ENCODE measurements at regions not wholly inside any gene's neighbourhood (a gene's known extent, or its start where the extent isn't known, plus 50 kb on each side); places are given as distances from the start of the nearest gene placed in this dataset.

DNA sequence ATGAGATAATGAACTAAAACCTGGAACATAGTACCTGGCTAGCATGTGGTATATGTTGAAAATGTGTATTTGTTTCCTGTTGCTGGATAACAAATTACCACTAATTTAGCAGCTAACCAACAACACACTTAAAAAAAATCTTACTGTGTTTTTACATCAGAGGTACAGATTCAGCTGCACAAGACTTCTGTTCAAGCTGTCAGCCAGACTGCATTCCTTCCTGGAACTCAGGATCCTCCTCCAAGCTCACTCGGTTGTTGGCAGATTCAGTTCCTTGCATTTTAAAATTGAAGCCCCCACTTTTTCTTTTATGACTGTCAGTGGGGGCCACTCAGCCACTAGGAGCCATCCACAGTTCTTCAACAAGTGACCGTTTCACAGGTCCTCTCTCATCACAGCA, 246.9 kb upstream of the DACH1 start:
- TF ChIP-seq, protein P1, sequence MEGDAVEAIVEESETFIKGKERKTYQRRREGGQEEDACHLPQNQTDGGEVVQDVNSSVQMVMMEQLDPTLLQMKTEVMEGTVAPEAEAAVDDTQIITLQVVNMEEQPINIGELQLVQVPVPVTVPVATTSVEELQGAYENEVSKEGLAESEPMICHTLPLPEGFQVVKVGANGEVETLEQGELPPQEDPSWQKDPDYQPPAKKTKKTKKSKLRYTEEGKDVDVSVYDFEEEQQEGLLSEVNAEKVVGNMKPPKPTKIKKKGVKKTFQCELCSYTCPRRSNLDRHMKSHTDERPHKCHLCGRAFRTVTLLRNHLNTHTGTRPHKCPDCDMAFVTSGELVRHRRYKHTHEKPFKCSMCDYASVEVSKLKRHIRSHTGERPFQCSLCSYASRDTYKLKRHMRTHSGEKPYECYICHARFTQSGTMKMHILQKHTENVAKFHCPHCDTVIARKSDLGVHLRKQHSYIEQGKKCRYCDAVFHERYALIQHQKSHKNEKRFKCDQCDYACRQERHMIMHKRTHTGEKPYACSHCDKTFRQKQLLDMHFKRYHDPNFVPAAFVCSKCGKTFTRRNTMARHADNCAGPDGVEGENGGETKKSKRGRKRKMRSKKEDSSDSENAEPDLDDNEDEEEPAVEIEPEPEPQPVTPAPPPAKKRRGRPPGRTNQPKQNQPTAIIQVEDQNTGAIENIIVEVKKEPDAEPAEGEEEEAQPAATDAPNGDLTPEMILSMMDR (IDR thresholded peaks at IDR 0.05) = no peak
- no peak for TF ChIP-seq POLR2A (IDR thresholded peaks at IDR 0.05)

Data from Peyer's patch (tissue), 4 donors.